Sigmoid colon (tissue), 6 donors: ENCODE measurements at regions not wholly inside any gene's neighbourhood (a gene's known extent, or its start where the extent isn't known, plus 50 kb on each side); places are given as distances from the start of the nearest gene placed in this dataset.

ENCODE experiments used
- DNase-seq: peaks from one replicate; pipeline ENCODE4 v3.0.0-alpha.2; 2019
- H3K27ac ChIP-seq, 4 donors: fragments of 200-600 bp; sonication (generic); one replicate each; pipeline ENCODE4 v1.5.1; 2016 to 2019; ENCODE audit warnings: mild to moderate bottlenecking in 1 of 4
- H3K27me3 ChIP-seq, 3 donors: fragments of 200-600 bp; sonication (generic); one replicate each; pipeline ENCODE4 v1.5.1; 2019; ENCODE audit warnings: mild to moderate bottlenecking in 1 of 3
- H3K36me3 ChIP-seq, 4 donors: fragments of 200-600 bp; sonication (generic); one replicate each; pipeline ENCODE4 v1.5.1; 2016 to 2019
- H3K4me1 ChIP-seq, 4 donors: fragments of 200-600 bp; sonication (generic); one replicate each; pipeline ENCODE4 v1.5.1; 2017 to 2019
- H3K4me3 ChIP-seq, 4 donors: fragments of 200-600 bp; sonication (generic); one replicate each; pipeline ENCODE4 v1.5.1; 2017 to 2019; ENCODE audit warnings: mild to moderate bottlenecking in 2 of 4, moderate library complexity in 1 of 4
- H3K9me3 ChIP-seq, 4 donors: fragments of 200-600 bp in 3 of 4; sonication (generic) in 3 of 4; one replicate each; pipeline versions ENCODE4 v1.5.1 to v1.6.1; 2013 to 2019
- CTCF ChIP-seq, 4 experiments: fragments of 450-650 bp in 3 of 4; fragments of 200-600 bp in 1 of 4; IDR thresholded peaks; one replicate each; pipeline ENCODE4 v1.5.1; 2016 to 2019; ENCODE audit warnings: antibody characterized with exemption in 4 of 4, mild to moderate bottlenecking in 3 of 4, moderate library complexity in 2 of 4
- EP300 ChIP-seq, 4 donors: sonication (generic); formaldehyde crosslinking; IDR thresholded peaks; one replicate each; pipeline ENCODE4 v1.6.1; 2017; ENCODE audit warnings: antibody characterized with exemption in 4 of 4
- POLR2A ChIP-seq, 2 donors: fragments of 450-650 bp; IDR thresholded peaks; one replicate each; pipeline ENCODE4 v1.6.1; 2016; ENCODE audit warnings: antibody characterized with exemption in 2 of 2, mild to moderate bottlenecking in 2 of 2, moderate library complexity in 2 of 2
- POLR2AphosphoS5 ChIP-seq, 4 donors: sonication (generic); formaldehyde crosslinking; IDR thresholded peaks; one replicate each; pipeline ENCODE4 v1.6.1; 2017; ENCODE audit warnings: antibody characterized with exemption in 4 of 4
- WGBS, 2 donors: extraction: QIAGEN DNeasy Blood & Tissue Kit; methylation state at CpG; one replicate each; pipeline ENCODE4 v1.1.7; 2013; 5-methylcytosine and 5-hydroxymethylcytosine counted together
- intact Hi-C: fragments of 100-400 bp; cut with DNase I; formaldehyde crosslinking; loops from one replicate; pipeline ENCODE4 v1.15.1; 2023
- donor health status: healthy with polysubstance abuse.
- donor health status: healthy.

- Histone ChIP-seq H3K4me1 (no peaks in the 10 kb centered on the region), H3K27me3 (no peaks in the 10 kb centered on the region), H3K27ac (no peak overlapping the region), H3K4me3 (no peak overlapping the region), H3K36me3 (no peaks in the 10 kb centered on the region), H3K9me3 (peaks cover 0 to 2% (median 0%) of the 10 kb centered on the region in 4 donors)
- no peak for DNase-seq
- 54 to 72% methylated on average over 7 of the region's 7 CpGs for WGBS, 2 donors
- TF ChIP-seq POLR2A (IDR thresholded peaks at IDR 0.05) (no peak), EP300 (IDR thresholded peaks at IDR 0.05) (no peak), CTCF (IDR thresholded peaks at IDR 0.05) (no peak), POLR2AphosphoS5 (IDR thresholded peaks at IDR 0.05) (no peak)
- intact Hi-C loops: no loop called here
Measured at GRCh38 chr3:76131396-76132153, 346.2 kb upstream of the ZNF717 start.

- peaks cover 0 to 2% (median 0%) of the 10 kb centered on the region in 4 donors for H3K9me3 ChIP-seq
- H3K4me3 ChIP-seq: no peak overlapping the region
- H3K27ac ChIP-seq: no peak overlapping the region
- no peaks in the 10 kb centered on the region for H3K36me3 ChIP-seq
- no peaks in the 10 kb centered on the region for H3K4me1 ChIP-seq
- WGBS, 2 donors: 45 to 64% methylated on average over 3 of the region's 3 CpGs
- TF ChIP-seq EP300 (IDR thresholded peaks at IDR 0.05) (no peak), POLR2A (IDR thresholded peaks at IDR 0.05) (no peak), CTCF (IDR thresholded peaks at IDR 0.05) (no peak), POLR2AphosphoS5 (IDR thresholded peaks at IDR 0.05) (no peak)
- intact Hi-C loops: no loop called here
- H3K27me3 ChIP-seq: no peaks in the 10 kb centered on the region
- no peak for DNase-seq
Measured at GRCh38 chr3:76132154-76132470, 346.8 kb upstream of the ZNF717 start.

GRCh38 chr3:76134166-76134565 lies 348.8 kb upstream of the ZNF717 start:
- intact Hi-C loops: no loop called here
- Histone ChIP-seq H3K27ac (no peak overlapping the region), H3K27me3 (no peaks in the 10 kb centered on the region), H3K36me3 (no peaks in the 10 kb centered on the region), H3K4me1 (no peaks in the 10 kb centered on the region), H3K4me3 (no peak overlapping the region), H3K9me3 (peaks cover 0 to 2% (median 0%) of the 10 kb centered on the region in 4 donors)
- TF ChIP-seq EP300 (IDR thresholded peaks at IDR 0.05): no peak
- TF ChIP-seq POLR2AphosphoS5 (IDR thresholded peaks at IDR 0.05): no peak
- TF ChIP-seq POLR2A (IDR thresholded peaks at IDR 0.05): no peak
- no peak for TF ChIP-seq CTCF (IDR thresholded peaks at IDR 0.05)
- 60 to 71% methylated on average over 6 of the region's 6 CpGs for WGBS, 2 donors
- no peak for DNase-seq

- 76 to 78% methylated on average over 2 of the region's 2 CpGs for WGBS, 2 donors
- no peak for TF ChIP-seq CTCF (IDR thresholded peaks at IDR 0.05)
- no peak for TF ChIP-seq POLR2AphosphoS5 (IDR thresholded peaks at IDR 0.05)
- no peak for TF ChIP-seq POLR2A (IDR thresholded peaks at IDR 0.05)
- no peak for TF ChIP-seq EP300 (IDR thresholded peaks at IDR 0.05)
- Histone ChIP-seq H3K4me3 (no peak overlapping the region), H3K27ac (no peak overlapping the region), H3K4me1 (no peaks in the 10 kb centered on the region), H3K36me3 (no peaks in the 10 kb centered on the region), H3K27me3 (no peaks in the 10 kb centered on the region), H3K9me3 (no peaks in the 10 kb centered on the region)
- no peak for DNase-seq
- intact Hi-C loops: no loop called here
Measured at GRCh38 chr3:76138921-76139320, 353.6 kb upstream of the ZNF717 start.

- intact Hi-C loops: no loop called here
- no peak overlapping the region for H3K4me3 ChIP-seq
- H3K4me1 ChIP-seq: no peaks in the 10 kb centered on the region
- no peaks in the 10 kb centered on the region for H3K36me3 ChIP-seq
- WGBS, 2 donors: 62 to 69% methylated on average over 2 of the region's 2 CpGs
- no peak overlapping the region for H3K27ac ChIP-seq
- no peak for DNase-seq
- TF ChIP-seq EP300 (IDR thresholded peaks at IDR 0.05) (no peak), CTCF (IDR thresholded peaks at IDR 0.05) (no peak), POLR2AphosphoS5 (IDR thresholded peaks at IDR 0.05) (no peak), POLR2A (IDR thresholded peaks at IDR 0.05) (no peak)
- no peaks in the 10 kb centered on the region for H3K9me3 ChIP-seq
- no peaks in the 10 kb centered on the region for H3K27me3 ChIP-seq
Measured at GRCh38 chr3:76147846-76148245, 362.5 kb upstream of the ZNF717 start.
